ENCODE measurements at regions not wholly inside any gene's neighbourhood (a gene's known extent, or its start where the extent isn't known, plus 50 kb on each side); places are given as distances from the start of the nearest gene placed in this dataset.
"Not testable (repeated sequence)": the region's sequence is repeated elsewhere in the genome, so short reads cannot be mapped to it uniquely, and the experiment has no call there.

DNA sequence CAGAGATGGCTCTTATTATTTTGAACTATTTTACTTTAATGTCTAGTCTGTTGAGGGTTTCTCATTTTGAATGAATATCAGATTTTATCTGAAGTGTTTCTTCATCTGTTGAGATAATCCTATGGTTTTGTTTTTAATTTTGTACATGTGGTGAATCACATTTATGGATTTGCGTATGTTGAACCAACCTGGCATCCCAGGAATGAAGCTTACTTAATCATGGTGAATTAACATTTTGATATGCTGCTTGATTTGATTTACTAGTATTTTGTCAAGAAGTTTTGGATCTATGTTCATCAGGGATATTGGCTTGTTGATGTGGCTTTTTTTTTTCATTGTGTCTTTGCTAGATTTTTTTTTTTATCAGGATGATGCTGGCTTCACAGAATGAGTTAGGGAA, 2390.9 kb downstream of the PCDH7 start:
- TF ChIP-seq, protein P1, sequence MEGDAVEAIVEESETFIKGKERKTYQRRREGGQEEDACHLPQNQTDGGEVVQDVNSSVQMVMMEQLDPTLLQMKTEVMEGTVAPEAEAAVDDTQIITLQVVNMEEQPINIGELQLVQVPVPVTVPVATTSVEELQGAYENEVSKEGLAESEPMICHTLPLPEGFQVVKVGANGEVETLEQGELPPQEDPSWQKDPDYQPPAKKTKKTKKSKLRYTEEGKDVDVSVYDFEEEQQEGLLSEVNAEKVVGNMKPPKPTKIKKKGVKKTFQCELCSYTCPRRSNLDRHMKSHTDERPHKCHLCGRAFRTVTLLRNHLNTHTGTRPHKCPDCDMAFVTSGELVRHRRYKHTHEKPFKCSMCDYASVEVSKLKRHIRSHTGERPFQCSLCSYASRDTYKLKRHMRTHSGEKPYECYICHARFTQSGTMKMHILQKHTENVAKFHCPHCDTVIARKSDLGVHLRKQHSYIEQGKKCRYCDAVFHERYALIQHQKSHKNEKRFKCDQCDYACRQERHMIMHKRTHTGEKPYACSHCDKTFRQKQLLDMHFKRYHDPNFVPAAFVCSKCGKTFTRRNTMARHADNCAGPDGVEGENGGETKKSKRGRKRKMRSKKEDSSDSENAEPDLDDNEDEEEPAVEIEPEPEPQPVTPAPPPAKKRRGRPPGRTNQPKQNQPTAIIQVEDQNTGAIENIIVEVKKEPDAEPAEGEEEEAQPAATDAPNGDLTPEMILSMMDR (IDR thresholded peaks at IDR 0.05; ENCODE audit: borderline replicate concordance, insufficient read depth, low read depth, low read length) = no peak
- H3K4me3 ChIP-seq (ENCODE audit: low read depth, low read length) = no peak overlapping the region

DNA sequence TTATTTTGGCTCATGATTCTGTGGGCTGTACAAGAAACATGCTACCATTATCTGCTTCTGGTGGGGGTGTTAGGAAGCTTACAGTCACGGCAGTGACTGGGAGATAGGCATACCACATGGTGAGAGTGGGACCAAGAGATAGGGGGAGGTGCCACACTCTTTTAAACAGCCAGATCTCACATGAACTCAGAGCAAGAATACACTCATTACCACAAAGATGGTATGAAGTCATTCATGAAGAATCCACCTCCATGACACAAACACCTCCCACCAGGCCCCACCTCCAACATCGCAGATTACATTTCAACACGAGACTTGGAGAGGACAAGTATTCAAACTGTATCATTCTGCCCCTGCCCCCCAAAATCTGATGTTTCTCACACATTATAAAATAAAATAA, 2396.7 kb downstream of the PCDH7 start:
- TF ChIP-seq, protein P1 (IDR thresholded peaks at IDR 0.05; ENCODE audit: borderline replicate concordance, insufficient read depth, low read depth, low read length) = no peak
- H3K4me3 ChIP-seq (ENCODE audit: low read depth, low read length) = no peak overlapping the region

DNA sequence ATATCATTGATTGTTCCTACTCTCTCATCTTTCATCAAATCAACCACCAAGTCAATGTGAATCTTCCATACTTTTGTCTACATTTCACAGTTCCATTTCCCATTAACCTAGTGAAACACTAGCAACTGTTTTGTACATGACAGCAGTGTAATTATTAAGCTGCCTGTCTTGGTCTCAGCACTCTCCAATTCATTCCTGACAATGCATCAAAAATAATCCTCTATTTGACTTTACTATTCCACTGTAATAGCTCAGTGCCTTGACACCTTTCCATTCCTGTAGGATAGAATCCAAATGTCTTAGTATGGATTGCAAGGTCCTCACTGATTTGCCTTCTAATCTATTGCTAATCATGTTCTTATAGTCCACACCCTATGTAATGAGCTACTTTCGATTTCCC, 2405.8 kb downstream of the PCDH7 start:
- TF ChIP-seq, protein P1 (IDR thresholded peaks at IDR 0.05; ENCODE audit: borderline replicate concordance, insufficient read depth, low read depth, low read length) = no peak
- no peak overlapping the region for H3K4me3 ChIP-seq (ENCODE audit: low read depth, low read length)

DNA sequence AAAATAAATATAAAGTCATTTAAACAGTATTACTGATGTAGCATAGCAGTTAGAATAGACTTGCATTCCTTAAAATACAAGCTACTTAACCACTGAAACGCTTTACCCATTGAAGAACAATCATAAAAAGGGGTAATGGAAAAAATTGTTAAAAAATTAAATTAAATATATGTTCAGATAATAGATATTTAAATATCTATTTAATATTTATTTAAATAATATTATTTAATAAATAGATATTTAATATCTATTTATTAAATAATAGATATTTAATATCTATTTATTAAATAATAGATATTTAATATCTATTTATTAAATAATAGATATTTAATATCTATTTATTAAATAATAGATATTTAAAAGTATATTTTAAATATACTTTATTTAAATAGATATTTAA, 2410.5 kb downstream of the PCDH7 start:
- not testable (repeated sequence) for H3K4me3 ChIP-seq (ENCODE audit: low read depth, low read length)

DNA sequence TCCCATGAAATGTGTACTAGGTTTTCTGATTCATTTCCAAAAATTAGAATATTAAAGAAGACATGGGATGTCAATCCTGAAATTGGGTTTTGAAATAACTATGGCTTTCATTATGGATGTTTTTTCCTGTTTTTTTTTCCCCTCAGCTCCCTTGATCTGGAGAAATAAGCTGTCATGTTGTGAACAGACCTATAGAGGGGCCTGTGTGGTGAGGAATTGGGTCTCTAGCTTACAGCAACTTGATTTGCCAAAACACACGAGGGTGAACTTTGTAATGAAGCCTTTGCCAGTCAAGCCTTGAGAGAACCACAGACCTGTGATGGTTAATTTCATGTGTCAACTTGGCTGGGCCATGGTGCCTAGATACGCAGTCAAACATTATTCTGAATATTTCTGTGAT, 2413.6 kb downstream of the PCDH7 start:
- TF ChIP-seq, protein P1 (IDR thresholded peaks at IDR 0.05; ENCODE audit: borderline replicate concordance, insufficient read depth, low read depth, low read length) = no peak

DNA sequence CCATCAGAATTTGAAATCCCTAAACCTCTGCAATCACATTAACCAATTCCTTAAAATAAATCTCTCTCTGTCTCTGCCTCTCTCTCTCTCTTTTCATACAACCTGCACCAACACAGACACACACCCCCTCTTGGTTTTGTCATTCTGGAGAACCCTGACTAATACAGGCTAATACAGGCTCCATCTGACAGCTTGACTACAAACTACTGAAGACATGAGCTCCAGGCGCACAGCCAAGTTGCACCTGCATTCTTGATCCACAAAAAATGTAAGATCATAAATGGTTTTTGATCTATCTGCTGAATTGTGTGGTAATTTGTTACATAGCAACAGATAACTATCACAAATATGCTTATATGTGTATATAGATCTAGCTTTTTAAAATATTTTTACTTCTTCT, 2414.2 kb downstream of the PCDH7 start:
- no peak overlapping the region for H3K4me3 ChIP-seq (ENCODE audit: low read depth, low read length)
- TF ChIP-seq, protein P1 (IDR thresholded peaks at IDR 0.05; ENCODE audit: borderline replicate concordance, insufficient read depth, low read depth, low read length) = no peak

More for the DNA sequence above, 2413.6 kb downstream of the PCDH7 start:
- H3K4me3 ChIP-seq (ENCODE audit: low read depth, low read length) = no peak overlapping the region

DNA sequence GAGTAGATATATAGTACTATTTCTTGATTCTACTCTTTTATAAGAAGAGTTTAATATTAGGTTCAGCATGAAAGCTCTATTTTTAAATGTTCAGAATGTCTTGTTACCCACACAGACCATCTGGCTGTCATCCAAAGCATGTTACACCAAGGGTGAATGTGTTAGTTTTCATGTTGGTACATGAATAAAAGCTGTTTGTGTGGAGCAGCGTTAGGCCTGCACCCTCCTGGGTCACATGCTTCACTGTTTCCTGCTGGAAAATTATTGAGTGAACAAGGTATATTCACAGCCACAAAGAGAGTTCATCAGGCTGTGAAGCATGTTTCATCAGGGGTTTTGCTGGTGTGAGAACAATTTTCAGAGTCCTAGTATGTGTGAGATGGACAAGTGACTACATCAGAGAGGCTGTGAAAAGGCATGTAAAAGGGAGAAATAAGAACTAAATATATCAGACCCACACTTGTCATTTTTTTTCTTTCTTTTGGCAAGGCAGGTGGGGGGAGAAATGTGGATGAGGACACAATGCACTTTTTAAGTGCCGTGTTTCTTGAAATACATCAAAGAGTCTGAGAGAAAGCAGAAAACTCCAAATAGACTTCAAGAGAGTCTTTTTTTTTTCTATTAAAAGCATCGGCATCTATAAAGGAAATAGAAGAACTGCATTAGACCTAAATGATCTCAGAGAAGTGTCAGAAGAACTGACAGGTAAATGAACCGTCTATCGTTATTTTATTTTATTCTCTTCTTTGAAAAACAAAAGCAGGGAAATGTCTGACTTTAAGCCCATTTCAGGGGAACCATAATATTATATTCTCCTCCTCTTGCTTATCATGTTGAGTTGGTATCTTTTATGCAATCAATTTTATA, 2429.7 kb downstream of the PCDH7 start:
- TF ChIP-seq, protein P1 (IDR thresholded peaks at IDR 0.05; ENCODE audit: borderline replicate concordance, insufficient read depth, low read depth, low read length) = no peak
- no peak overlapping the region for H3K4me3 ChIP-seq (ENCODE audit: low read depth, low read length)

Measured in GM12875 (cell line).